Peyer's patch (tissue), 4 donors: ENCODE measurements at regions not wholly inside any gene's neighbourhood (a gene's known extent, or its start where the extent isn't known, plus 50 kb on each side); places are given as distances from the start of the nearest gene placed in this dataset.

Experiments used
- DNase-seq, 3 donors: peaks; one replicate each; pipeline ENCODE4 v3.0.0-alpha.2; 2017 to 2019
- H3K27ac ChIP-seq, 4 donors: fragments of 200-600 bp; sonication (generic); one replicate each; pipeline ENCODE4 v1.5.1; 2016 to 2019
- H3K27me3 ChIP-seq, 2 donors: fragments of 200-600 bp; sonication (generic); one replicate each; pipeline ENCODE4 v1.5.1; 2019
- H3K36me3 ChIP-seq, 3 donors: fragments of 200-600 bp; sonication (generic); one replicate each; pipeline ENCODE4 v1.5.1; 2016 to 2019
- H3K4me1 ChIP-seq, 4 donors: fragments of 200-600 bp; sonication (generic); one replicate each; pipeline ENCODE4 v1.5.1; 2016 to 2019
- H3K4me3 ChIP-seq, 4 donors: fragments of 200-600 bp; sonication (generic); 1 replicate in 3 of 4; 2 replicates in 1 of 4; pipeline ENCODE4 v1.5.1; 2016 to 2019; ENCODE audit warnings: mild to moderate bottlenecking in 1 of 4
- H3K9me3 ChIP-seq, 4 donors: fragments of 200-600 bp; sonication (generic); one replicate each; pipeline ENCODE4 v1.5.1; 2016 to 2019; ENCODE audit warnings: mild to moderate bottlenecking in 1 of 4
- POLR2A ChIP-seq, 2 donors: fragments of 450-650 bp; IDR thresholded peaks; one replicate each; pipeline ENCODE4 v1.5.1; 2017; ENCODE audit warnings: antibody characterized with exemption in 2 of 2, mild to moderate bottlenecking in 2 of 2, moderate library complexity in 2 of 2
- TF ChIP-seq, protein P1 (sequence below), 6 experiments: fragments of 450-650 bp in 4 of 6; fragments of 200-600 bp in 2 of 6; sonication (generic) in 1 of 6; IDR thresholded peaks; one replicate each; pipeline ENCODE4 v1.5.1; 2017 to 2019; ENCODE audit warnings: antibody characterized with exemption in 6 of 6, mild to moderate bottlenecking in 3 of 6, moderate library complexity in 1 of 6

DNA sequence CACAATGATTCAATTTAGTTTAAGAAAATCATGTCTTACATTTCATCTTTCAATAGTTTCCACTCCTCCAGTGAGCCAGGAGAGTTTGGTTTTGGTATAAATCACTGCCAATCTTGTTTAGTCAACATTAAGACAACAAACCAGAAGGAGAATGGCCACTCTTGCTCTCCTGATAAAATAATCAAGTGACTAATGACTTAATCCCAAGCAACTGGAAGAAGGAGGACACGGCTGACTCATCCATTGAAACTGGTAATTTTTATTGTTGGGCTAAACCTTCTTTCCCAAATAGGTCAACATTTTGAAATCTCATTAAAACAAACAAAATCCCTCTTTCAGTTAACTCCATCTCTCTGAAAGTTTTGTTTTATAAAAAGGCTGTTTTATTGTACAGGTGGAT lies 230.2 kb downstream of the CLCN4 start:
- no peak overlapping the region for H3K27ac ChIP-seq
- no peak overlapping the region for H3K4me3 ChIP-seq
- no peaks in the 10 kb centered on the region for H3K27me3 ChIP-seq
- no peak for TF ChIP-seq POLR2A (IDR thresholded peaks at IDR 0.05)
- TF ChIP-seq, protein P1, sequence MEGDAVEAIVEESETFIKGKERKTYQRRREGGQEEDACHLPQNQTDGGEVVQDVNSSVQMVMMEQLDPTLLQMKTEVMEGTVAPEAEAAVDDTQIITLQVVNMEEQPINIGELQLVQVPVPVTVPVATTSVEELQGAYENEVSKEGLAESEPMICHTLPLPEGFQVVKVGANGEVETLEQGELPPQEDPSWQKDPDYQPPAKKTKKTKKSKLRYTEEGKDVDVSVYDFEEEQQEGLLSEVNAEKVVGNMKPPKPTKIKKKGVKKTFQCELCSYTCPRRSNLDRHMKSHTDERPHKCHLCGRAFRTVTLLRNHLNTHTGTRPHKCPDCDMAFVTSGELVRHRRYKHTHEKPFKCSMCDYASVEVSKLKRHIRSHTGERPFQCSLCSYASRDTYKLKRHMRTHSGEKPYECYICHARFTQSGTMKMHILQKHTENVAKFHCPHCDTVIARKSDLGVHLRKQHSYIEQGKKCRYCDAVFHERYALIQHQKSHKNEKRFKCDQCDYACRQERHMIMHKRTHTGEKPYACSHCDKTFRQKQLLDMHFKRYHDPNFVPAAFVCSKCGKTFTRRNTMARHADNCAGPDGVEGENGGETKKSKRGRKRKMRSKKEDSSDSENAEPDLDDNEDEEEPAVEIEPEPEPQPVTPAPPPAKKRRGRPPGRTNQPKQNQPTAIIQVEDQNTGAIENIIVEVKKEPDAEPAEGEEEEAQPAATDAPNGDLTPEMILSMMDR (IDR thresholded peaks at IDR 0.05) = no peak
- H3K36me3 ChIP-seq = no peaks in the 10 kb centered on the region
- no peak for DNase-seq
- H3K9me3 ChIP-seq = no peaks in the 10 kb centered on the region
- H3K4me1 ChIP-seq = no peaks in the 10 kb centered on the region

DNA sequence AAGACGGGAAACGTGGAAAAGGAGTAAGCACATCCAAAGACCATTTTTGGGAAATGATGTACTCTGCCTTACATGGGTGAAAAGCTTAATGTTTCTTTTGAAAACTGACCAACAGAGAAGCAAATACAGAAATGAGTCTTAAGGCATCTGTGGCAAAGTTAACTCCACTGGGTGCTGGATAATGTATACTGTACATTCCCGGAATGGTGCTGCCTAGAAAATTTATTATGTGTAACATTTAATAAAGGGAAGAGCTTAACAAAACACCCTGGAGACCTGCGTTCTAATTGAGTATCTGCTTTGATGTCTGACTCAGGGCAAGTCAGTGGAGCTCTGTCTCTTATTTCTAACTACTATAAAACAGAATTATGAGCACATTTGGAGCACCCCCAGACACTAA lies 230.2 kb downstream of the MID1 start:
- no peaks in the 10 kb centered on the region for H3K9me3 ChIP-seq
- H3K36me3 ChIP-seq = no peaks in the 10 kb centered on the region
- no peak for DNase-seq
- no peak overlapping the region for H3K4me3 ChIP-seq
- TF ChIP-seq, protein P1 (IDR thresholded peaks at IDR 0.05) = no peak
- TF ChIP-seq POLR2A (IDR thresholded peaks at IDR 0.05) = no peak
- no peaks in the 10 kb centered on the region for H3K4me1 ChIP-seq
- no peaks in the 10 kb centered on the region for H3K27me3 ChIP-seq
- no peak overlapping the region for H3K27ac ChIP-seq

DNA sequence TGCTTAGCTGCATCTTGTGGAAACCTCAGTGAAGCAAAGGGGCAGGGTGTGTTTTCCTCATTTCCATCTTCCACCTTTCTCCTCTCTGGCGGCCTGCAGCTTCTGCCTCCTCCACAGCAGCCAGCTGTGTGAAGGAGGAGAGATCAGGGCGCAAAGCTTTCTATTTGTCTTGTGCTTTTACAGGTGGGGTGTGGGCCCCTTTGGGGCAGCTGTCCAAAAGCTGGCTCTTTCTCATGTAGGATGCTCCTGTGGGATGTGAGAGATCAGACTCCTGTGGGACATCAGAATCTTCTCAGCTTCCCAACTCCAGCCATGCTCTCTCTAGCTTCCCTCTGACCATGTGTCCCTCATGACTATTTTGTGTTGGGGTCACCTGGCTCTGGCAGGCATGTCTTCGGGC lies 227.1 kb downstream of the MID1 start:
- no peak for DNase-seq
- H3K36me3 ChIP-seq = no peaks in the 10 kb centered on the region
- H3K27ac ChIP-seq = no peak overlapping the region
- no peak for TF ChIP-seq POLR2A (IDR thresholded peaks at IDR 0.05)
- TF ChIP-seq, protein P1 (IDR thresholded peaks at IDR 0.05) = no peak
- no peaks in the 10 kb centered on the region for H3K4me1 ChIP-seq
- no peaks in the 10 kb centered on the region for H3K9me3 ChIP-seq
- H3K27me3 ChIP-seq = no peaks in the 10 kb centered on the region
- H3K4me3 ChIP-seq = no peak overlapping the region

DNA sequence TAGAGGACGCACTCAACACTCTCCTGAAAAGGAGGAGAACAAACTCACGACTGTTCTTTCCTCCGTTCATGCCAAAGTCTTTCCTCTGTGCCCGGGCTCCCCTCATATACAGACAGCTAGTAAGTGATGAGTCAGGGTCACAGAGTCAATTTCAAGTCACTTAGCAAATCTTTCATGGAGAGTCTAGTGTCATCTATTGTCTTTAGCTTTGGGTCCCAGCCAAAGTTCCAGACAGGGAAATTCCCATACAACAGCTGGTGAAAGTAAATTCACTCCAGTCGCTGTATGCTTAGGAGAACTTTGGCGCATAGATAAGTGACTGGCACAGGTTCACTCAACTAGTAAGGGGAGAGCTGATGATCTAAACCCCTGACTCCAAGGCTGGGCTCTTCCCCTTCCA lies 226.5 kb downstream of the MID1 start:
- H3K9me3 ChIP-seq = no peaks in the 10 kb centered on the region
- no peak overlapping the region for H3K4me3 ChIP-seq
- no peaks in the 10 kb centered on the region for H3K36me3 ChIP-seq
- DNase-seq = no peak
- TF ChIP-seq, protein P1 (IDR thresholded peaks at IDR 0.05) = no peak
- TF ChIP-seq POLR2A (IDR thresholded peaks at IDR 0.05) = no peak
- no peaks in the 10 kb centered on the region for H3K4me1 ChIP-seq
- H3K27ac ChIP-seq = no peak overlapping the region
- no peaks in the 10 kb centered on the region for H3K27me3 ChIP-seq

DNA sequence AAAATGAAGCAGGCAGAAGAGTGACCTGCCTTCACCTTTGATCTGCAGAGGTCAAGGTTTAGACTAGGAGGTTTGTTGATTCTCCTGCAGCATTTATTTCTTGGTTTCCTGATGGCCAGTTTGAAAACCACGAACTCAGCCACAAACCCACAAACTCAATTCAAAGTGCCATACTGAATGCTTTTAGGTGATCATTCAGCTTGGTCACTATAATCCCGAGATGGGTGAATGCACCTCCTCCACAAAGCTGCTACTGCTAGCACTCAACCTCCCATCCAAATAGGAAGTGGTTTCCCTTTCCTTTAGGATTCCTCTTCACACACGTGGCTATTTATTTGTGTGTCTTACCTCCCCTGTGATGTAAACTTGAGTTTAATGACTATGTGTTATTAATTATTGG lies 225.2 kb downstream of the MID1 start:
- Histone ChIP-seq H3K27ac (no peak overlapping the region), H3K9me3 (no peaks in the 10 kb centered on the region), H3K4me3 (no peak overlapping the region), H3K4me1 (no peaks in the 10 kb centered on the region), H3K36me3 (no peaks in the 10 kb centered on the region), H3K27me3 (no peaks in the 10 kb centered on the region)
- DNase-seq = no peak
- TF ChIP-seq POLR2A (IDR thresholded peaks at IDR 0.05) = no peak
- TF ChIP-seq, protein P1 (IDR thresholded peaks at IDR 0.05) = no peak
